ENCODE measurements at regions not wholly inside any gene's neighbourhood (a gene's known extent, or its start where the extent isn't known, plus 50 kb on each side); places are given as distances from the start of the nearest gene placed in this dataset.

GRCh38 chr1:58883037-58883887, 99.4 kb upstream of the JUN start:
- TF ChIP-seq CTCF (IDR thresholded peaks at IDR 0.05): no peak
- TF ChIP-seq POLR2A (IDR thresholded peaks at IDR 0.05): no peak
